Superior temporal gyrus (tissue), 1 donor: ENCODE measurements at regions not wholly inside any gene's neighbourhood (a gene's known extent, or its start where the extent isn't known, plus 50 kb on each side); places are given as distances from the start of the nearest gene placed in this dataset.
"Not testable (repeated sequence)": the region's sequence is repeated elsewhere in the genome, so short reads cannot be mapped to it uniquely, and the experiment has no call there.

Experiments
- DNase-seq: peaks from one replicate; pipeline ENCODE4 v3.0.0-alpha.2; 2016; ENCODE audit errors: extremely low spot score

GRCh38 chr21:35573472-35574374 is 486.6 kb downstream of the SETD4 start:
- DNase-seq: no peak

DNA sequence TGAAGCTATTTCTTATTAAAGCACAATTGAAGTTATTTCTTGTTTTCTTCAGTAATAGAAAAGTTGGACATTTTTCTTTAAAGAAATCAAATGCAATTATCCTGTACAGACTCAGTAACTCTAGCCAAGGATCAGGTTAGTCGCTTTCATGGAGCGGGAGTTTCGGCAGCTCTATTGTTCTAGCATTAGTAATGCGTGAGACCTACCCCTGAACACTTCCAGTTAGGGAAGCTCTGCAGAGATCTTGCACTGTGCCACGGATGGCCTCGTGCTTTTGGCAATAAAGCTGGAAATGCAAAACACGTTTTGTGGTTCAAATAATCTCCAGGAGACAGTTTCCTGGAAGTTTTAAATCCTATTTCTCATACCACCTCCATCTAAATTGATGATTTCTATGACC is 488.4 kb downstream of the SETD4 start:
- no peak for DNase-seq

- no peak for DNase-seq
These were observed 491.7 kb downstream of the SETD4 start for GRCh38 chr21:35568643-35569042.

GRCh38 chr21:35566874-35567273 is 493.5 kb downstream of the SETD4 start:
- no peak for DNase-seq

DNA sequence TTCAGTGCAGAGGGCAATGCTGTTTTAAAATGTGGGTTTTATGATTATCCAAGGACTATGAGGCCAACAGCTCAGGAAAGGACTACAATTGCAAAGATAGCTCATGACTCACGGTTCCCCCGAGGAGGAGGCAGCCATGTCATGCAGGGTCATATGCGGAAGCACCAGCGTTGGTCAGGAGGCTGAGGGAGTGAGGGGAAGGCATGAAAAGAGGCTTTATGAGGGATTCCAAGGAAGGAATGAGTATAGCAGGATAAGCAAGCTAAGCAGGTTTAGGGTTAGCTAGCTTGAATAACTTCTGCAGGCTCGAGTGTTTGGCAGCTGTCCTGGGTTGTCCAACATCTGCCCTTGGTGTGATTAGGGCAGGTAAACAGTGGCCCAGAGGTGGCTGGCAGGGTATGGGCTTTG is 495.1 kb downstream of the SETD4 start:
- DNase-seq: no peak

DNA sequence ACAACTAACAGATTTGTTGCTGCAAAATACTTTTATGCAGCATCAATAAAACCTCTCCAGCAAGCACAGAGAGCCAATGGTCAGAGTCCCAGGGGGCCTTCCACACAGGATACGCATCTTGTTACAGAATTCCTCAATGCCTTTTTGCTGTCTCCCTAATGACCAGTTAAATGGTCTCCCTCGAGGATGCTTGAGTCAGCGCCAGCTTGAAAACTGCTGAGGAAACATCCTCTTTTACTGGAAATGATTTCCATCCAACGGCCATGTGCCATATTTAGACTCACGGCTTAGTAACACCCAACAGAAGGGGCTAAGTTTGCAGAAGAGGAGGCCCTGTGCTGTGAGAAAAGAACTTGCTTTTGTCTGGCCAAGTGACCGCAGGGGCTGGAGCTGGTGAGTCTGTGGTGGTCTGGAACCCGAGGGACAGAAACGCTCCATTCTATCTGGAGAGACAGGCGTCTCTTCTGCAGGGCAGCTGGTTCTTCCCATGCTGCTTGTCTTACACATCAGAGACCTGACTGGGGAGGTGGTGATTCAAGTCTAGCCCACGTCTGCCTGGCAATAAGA is 496.4 kb downstream of the SETD4 start:
- no peak for DNase-seq

GRCh38 chr21:35562876-35563275 is 497.4 kb downstream of the SETD4 start:
- DNase-seq: no peak

DNA sequence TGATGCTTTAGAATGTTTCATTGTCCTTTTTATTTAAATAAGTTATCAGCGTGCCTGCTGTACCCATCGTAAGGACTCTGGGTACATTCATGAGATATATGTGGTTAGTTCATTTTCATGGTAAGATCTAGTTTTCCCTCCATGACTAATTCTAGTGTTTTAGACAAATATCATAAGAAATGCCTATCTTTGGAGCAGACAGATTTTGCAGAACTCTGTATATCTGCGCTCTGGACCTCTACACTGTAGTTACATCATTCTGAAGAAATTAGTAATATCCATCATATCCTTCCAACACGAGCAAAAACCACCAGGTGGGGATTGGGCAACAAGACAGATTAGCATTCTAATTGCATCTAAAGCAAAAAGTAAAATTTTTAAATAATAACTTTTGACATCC is 499.2 kb downstream of the SETD4 start:
- no peak for DNase-seq

GRCh38 chr21:35559829-35560225 is 500.5 kb downstream of the SETD4 start:
- no peak for DNase-seq

- DNase-seq: no peak
These were observed 501.0 kb downstream of the SETD4 start for GRCh38 chr21:35559128-35559828.

- DNase-seq: no peak
These were observed 503.8 kb downstream of the SETD4 start for GRCh38 chr21:35556536-35556935.

DNA sequence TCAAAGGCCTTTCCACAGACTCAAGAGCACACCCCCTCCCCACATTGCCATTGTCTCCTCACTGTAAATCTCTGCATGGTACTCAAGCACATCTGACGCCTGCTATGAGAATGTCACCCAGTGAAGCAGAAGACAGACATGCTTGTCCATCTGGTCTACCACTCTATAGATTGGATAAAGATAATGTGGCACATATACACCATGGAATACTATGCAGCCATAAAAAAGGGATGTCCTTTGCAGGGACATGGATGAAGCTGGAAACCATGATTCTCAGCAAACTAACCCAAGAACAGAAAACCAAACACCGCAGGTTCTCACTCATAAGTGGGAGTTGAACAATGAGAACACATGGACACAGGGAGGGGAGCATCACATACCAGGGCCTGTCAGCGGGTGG is 503.4 kb upstream of the RUNX1 start:
- DNase-seq: not testable (repeated sequence)

DNA sequence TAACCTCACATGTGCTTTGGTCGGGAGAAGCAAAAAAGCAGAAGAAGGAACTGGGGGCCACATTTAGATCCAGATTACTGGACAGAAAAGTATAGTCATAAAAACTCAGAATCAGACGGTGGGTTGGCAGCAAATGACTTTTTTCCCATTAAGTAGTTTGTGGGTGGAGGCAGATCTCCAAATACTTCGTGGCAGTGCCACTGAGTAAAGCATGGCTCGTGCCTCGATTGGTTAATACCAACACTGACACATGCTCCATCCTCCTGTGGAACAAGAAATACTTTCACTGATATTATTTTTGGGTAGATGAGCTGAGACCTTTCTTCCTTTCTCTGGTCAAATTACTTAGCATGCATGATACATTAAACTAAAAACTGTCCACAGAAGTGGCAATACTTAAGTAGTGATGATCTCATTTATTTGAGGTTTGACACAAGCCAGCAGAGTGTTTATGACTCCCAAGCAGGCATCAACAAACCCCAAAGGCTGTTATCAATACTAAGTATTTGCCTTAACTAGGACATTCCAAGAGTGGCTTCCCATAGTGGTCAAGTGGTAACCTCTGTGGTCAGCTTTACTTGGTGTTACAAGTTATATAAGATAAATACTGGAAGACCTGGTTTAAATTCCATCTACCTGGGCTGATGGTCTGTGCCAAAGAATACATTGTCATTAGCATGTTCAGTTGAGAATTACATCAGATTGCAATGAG is 500.0 kb upstream of the RUNX1 start:
- no peak for DNase-seq

GRCh38 chr21:35547946-35548774 is 499.1 kb upstream of the RUNX1 start:
- no peak for DNase-seq

- no peak for DNase-seq
These were observed 494.6 kb upstream of the RUNX1 start for GRCh38 chr21:35543746-35544145.

GRCh38 chr21:35540950-35541638 is 492.0 kb upstream of the RUNX1 start:
- DNase-seq: no peak

DNA sequence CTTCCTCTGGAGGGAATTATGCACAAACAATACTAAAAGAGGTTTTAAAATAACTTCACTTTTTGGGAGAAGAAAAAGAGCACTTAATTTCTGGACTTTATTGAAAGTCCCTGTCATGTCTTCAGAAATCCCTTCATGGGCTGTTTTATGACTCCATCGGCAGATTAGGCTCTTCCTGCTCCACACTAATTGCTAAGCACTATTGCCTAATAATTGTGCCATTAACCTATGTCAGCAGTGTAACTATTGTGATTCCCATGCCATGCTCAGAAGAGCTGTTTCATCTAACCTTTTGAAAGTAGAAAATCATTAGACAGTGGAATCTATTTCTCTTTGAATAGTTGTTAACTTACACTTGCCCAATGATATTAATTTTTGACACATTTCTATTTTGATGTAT is 489.3 kb upstream of the RUNX1 start:
- no peak for DNase-seq

DNA sequence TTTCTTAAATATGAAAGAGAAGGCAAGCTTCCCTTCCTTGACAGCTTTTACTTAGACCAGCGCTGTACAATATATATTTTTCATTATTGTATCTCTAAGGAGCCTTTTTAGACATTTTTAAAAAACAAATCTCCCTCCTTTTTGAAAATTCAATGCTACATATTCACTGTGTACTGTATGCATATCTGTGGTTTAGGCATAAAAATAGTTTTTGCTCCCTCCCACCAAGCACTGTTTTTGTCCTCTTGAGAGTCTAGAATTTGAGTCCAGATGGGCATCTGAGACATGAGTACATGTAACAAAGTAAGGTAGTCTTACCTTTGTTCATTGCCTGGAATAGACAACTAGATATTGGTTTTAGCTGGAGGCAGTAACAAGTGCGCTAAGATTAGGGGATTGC is 488.5 kb upstream of the RUNX1 start:
- DNase-seq: no peak

- no peak for DNase-seq
These were observed 484.8 kb upstream of the RUNX1 start for GRCh38 chr21:35533893-35534292.

- peak; percentile 13 for DNase-seq
These were observed 481.7 kb upstream of the RUNX1 start for GRCh38 chr21:35530766-35531165.
